ES-I3 (cell line): ENCODE measurements at regions not wholly inside any gene's neighbourhood (a gene's known extent, or its start where the extent isn't known, plus 50 kb on each side); places are given as distances from the start of the nearest gene placed in this dataset.

Experiments used
- H3K36me3 ChIP-seq: 2 replicates; pipeline ENCODE4 v1.6.1; 2013; ENCODE audit warnings: mild to moderate bottlenecking, low read length, control low read depth, moderate library complexity; ENCODE audit not compliant: insufficient read depth
- H3K4me1 ChIP-seq: 2 replicates; pipeline ENCODE4 v1.6.1; 2013; ENCODE audit warnings: mild to moderate bottlenecking, control low read depth, low read length; ENCODE audit not compliant: insufficient read depth
- H3K9ac ChIP-seq: 2 replicates; pipeline ENCODE4 v1.6.1; 2013; ENCODE audit warnings: low read depth, mild to moderate bottlenecking, low read length, moderate library complexity
- H3K9me3 ChIP-seq: 2 replicates; pipeline ENCODE4 v1.6.1; 2013; ENCODE audit warnings: mild to moderate bottlenecking, low read length, moderate library complexity; ENCODE audit not compliant: control insufficient read depth, insufficient read depth

- Histone ChIP-seq H3K9ac (no peak overlapping the region), H3K4me1 (peaks cover 16% of the 10 kb centered on the region; the same call in 1 of the 2 replicates), H3K9me3 (no peaks in the 10 kb centered on the region), H3K36me3 (no peaks in the 10 kb centered on the region)
Observed at GRCh38 chr20:57806476-57806875, 96.7 kb upstream of the PMEPA1 start.

- Histone ChIP-seq H3K4me1 (peaks cover 9% of the 10 kb centered on the region; the same call in 1 of the 2 replicates), H3K36me3 (no peaks in the 10 kb centered on the region), H3K9me3 (no peaks in the 10 kb centered on the region), H3K9ac (no peak overlapping the region)
Observed at GRCh38 chr20:57805747-57806146, 95.9 kb upstream of the PMEPA1 start.

- Histone ChIP-seq H3K9me3 (no peaks in the 10 kb centered on the region), H3K4me1 (peaks cover 9% of the 10 kb centered on the region; the same call in 1 of the 2 replicates)
Observed at GRCh38 chr20:57804470-57805250, 94.8 kb upstream of the PMEPA1 start.

GRCh38 chr20:57803508-57804005 lies 93.7 kb upstream of the PMEPA1 start:
- Histone ChIP-seq H3K9ac (no peak overlapping the region), H3K9me3 (no peaks in the 10 kb centered on the region), H3K36me3 (no peaks in the 10 kb centered on the region), H3K4me1 (peaks cover 5% of the 10 kb centered on the region; the same call in 1 of the 2 replicates)

More at GRCh38 chr20:57804470-57805250, 94.8 kb upstream of the PMEPA1 start:
- no peaks in the 10 kb centered on the region for H3K36me3 ChIP-seq
- H3K9ac ChIP-seq: no peak overlapping the region

GRCh38 chr20:57802765-57803507 lies 93.1 kb upstream of the PMEPA1 start:
- no peaks in the 10 kb centered on the region for H3K9me3 ChIP-seq
- H3K36me3 ChIP-seq: no peaks in the 10 kb centered on the region
- H3K9ac ChIP-seq: no peak overlapping the region
- H3K4me1 ChIP-seq: no peaks in the 10 kb centered on the region

GRCh38 chr20:57801581-57801980 lies 91.8 kb upstream of the PMEPA1 start:
- H3K9ac ChIP-seq: no peak overlapping the region
- H3K4me1 ChIP-seq: no peaks in the 10 kb centered on the region
- H3K9me3 ChIP-seq: no peaks in the 10 kb centered on the region
- H3K36me3 ChIP-seq: no peaks in the 10 kb centered on the region

GRCh38 chr20:57800791-57801430 lies 91.1 kb upstream of the PMEPA1 start:
- Histone ChIP-seq H3K9me3 (no peaks in the 10 kb centered on the region), H3K9ac (no peak overlapping the region), H3K4me1 (no peaks in the 10 kb centered on the region), H3K36me3 (no peaks in the 10 kb centered on the region)

- no peaks in the 10 kb centered on the region for H3K36me3 ChIP-seq
- H3K9me3 ChIP-seq: no peaks in the 10 kb centered on the region
- H3K4me1 ChIP-seq: peaks cover 5% of the 10 kb centered on the region; the same call in 1 of the 2 replicates
- H3K9ac ChIP-seq: no peak overlapping the region
Observed at GRCh38 chr20:57797401-57797800, 87.6 kb upstream of the PMEPA1 start.

- Histone ChIP-seq H3K9ac (no peak overlapping the region), H3K36me3 (no peaks in the 10 kb centered on the region), H3K4me1 (peaks cover 5% of the 10 kb centered on the region; the same call in 1 of the 2 replicates), H3K9me3 (no peaks in the 10 kb centered on the region)
Observed at GRCh38 chr20:57795977-57796560, 86.3 kb upstream of the PMEPA1 start.

GRCh38 chr20:57795342-57795697 lies 85.5 kb upstream of the PMEPA1 start:
- H3K4me1 ChIP-seq: peaks cover 5% of the 10 kb centered on the region; the same call in 1 of the 2 replicates
- no peak overlapping the region for H3K9ac ChIP-seq
- no peaks in the 10 kb centered on the region for H3K36me3 ChIP-seq
- H3K9me3 ChIP-seq: no peaks in the 10 kb centered on the region

- no peaks in the 10 kb centered on the region for H3K9me3 ChIP-seq
- no peaks in the 10 kb centered on the region for H3K36me3 ChIP-seq
- peaks cover 5% of the 10 kb centered on the region; the same call in 1 of the 2 replicates for H3K4me1 ChIP-seq
- no peak overlapping the region for H3K9ac ChIP-seq
Observed at GRCh38 chr20:57794600-57795341, 85.0 kb upstream of the PMEPA1 start.

GRCh38 chr20:57794036-57794435 lies 84.2 kb upstream of the PMEPA1 start:
- Histone ChIP-seq H3K4me1 (peaks cover 5% of the 10 kb centered on the region; the same call in 1 of the 2 replicates), H3K9ac (no peak overlapping the region), H3K36me3 (no peaks in the 10 kb centered on the region), H3K9me3 (no peaks in the 10 kb centered on the region)

- H3K9ac ChIP-seq: no peak overlapping the region
- H3K36me3 ChIP-seq: no peaks in the 10 kb centered on the region
- H3K4me1 ChIP-seq: peaks cover 5% of the 10 kb centered on the region; the same call in 1 of the 2 replicates
- no peaks in the 10 kb centered on the region for H3K9me3 ChIP-seq
Observed at GRCh38 chr20:57793421-57793820, 83.6 kb upstream of the PMEPA1 start.
